ENCODE measurements at regions not wholly inside any gene's neighbourhood (a gene's known extent, or its start where the extent isn't known, plus 50 kb on each side); places are given as distances from the start of the nearest gene placed in this dataset.

DNA sequence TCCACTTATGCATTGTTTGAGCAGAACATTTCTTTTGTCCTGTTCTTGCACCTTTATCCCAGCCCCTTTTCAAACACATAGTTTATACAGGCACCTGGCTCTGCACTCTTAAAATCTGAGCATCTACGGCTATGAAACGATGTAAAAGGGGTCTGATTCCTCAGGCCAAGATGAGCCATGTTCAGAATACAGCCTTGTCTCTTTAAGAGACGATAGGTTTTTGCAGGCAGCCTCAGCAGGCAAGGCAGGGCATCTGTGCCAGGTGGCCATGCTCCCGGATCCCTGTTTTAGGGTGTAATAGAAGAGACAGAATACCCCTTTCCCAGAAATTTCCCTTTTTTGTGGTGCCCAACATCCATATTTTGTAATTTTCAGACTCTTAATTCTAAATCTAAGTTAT is 89.1 kb upstream of the NFIB start:
- no peak overlapping the region for H3K4me3 ChIP-seq
- no peaks in the 10 kb centered on the region for H3K9me3 ChIP-seq
- no peak for ATAC-seq
- H3K36me3 ChIP-seq = no peaks in the 10 kb centered on the region
- no peak for TF ChIP-seq POLR2A (IDR thresholded peaks at IDR 0.05)
- TF ChIP-seq, protein P1, sequence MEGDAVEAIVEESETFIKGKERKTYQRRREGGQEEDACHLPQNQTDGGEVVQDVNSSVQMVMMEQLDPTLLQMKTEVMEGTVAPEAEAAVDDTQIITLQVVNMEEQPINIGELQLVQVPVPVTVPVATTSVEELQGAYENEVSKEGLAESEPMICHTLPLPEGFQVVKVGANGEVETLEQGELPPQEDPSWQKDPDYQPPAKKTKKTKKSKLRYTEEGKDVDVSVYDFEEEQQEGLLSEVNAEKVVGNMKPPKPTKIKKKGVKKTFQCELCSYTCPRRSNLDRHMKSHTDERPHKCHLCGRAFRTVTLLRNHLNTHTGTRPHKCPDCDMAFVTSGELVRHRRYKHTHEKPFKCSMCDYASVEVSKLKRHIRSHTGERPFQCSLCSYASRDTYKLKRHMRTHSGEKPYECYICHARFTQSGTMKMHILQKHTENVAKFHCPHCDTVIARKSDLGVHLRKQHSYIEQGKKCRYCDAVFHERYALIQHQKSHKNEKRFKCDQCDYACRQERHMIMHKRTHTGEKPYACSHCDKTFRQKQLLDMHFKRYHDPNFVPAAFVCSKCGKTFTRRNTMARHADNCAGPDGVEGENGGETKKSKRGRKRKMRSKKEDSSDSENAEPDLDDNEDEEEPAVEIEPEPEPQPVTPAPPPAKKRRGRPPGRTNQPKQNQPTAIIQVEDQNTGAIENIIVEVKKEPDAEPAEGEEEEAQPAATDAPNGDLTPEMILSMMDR (IDR thresholded peaks at IDR 0.05) = no peak
- intact Hi-C loops (cut with DNase I) = no loop called here
- WGBS (ENCODE audit: insufficient coverage, low coverage, low lambda C conversion rate, missing lambda C conversion rate) = 36% methylated on average over 4 of the region's 4 CpGs
- H3K4me1 ChIP-seq = no peaks in the 10 kb centered on the region
- no peaks in the 10 kb centered on the region for H3K27me3 ChIP-seq
- DNase-seq = no peak
- H3K27ac ChIP-seq = no peak overlapping the region

DNA sequence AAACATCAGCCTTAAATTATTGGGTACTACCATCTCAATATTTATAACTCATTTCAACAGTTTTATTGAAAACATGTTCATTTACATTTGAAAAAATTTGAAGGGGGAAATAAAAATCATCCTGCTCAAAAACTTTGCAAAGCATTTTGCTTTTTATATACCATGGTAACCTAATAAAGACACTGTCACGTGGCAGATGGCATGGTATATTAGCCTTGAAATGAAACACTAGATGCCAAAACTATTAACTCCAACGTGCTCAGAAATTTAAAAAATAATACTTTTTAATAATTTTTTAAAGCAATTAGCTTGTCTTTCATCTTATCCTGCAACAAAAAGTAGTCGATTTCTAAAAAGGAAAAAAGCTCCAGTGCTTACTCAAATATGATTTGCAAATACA is 88.6 kb upstream of the NFIB start:
- no peak for DNase-seq
- Histone ChIP-seq H3K4me3 (no peak overlapping the region), H3K9me3 (no peaks in the 10 kb centered on the region), H3K27me3 (no peaks in the 10 kb centered on the region), H3K27ac (no peak overlapping the region), H3K36me3 (no peaks in the 10 kb centered on the region), H3K4me1 (no peaks in the 10 kb centered on the region)
- no peak for ATAC-seq
- WGBS (ENCODE audit: insufficient coverage, low coverage, low lambda C conversion rate, missing lambda C conversion rate) = 42% methylated on average over 3 of the region's 3 CpGs
- TF ChIP-seq, protein P1 (IDR thresholded peaks at IDR 0.05) = no peak
- no peak for TF ChIP-seq POLR2A (IDR thresholded peaks at IDR 0.05)
- intact Hi-C loops (cut with DNase I) = no loop called here

- TF ChIP-seq POLR2A (IDR thresholded peaks at IDR 0.05) = no peak
- TF ChIP-seq, protein P1 (IDR thresholded peaks at IDR 0.05) = no peak
- Histone ChIP-seq H3K9me3 (no peaks in the 10 kb centered on the region), H3K4me3 (no peak overlapping the region), H3K4me1 (no peaks in the 10 kb centered on the region), H3K27me3 (no peaks in the 10 kb centered on the region), H3K27ac (no peak overlapping the region), H3K36me3 (no peaks in the 10 kb centered on the region)
- no peak for DNase-seq
- intact Hi-C loops (cut with DNase I) = no loop called here
- WGBS (ENCODE audit: insufficient coverage, low coverage, low lambda C conversion rate, missing lambda C conversion rate) = 70% methylated on average over 2 of the region's 2 CpGs
- no peak for ATAC-seq
Observed at GRCh38 chr9:14401911-14402310, 88.0 kb upstream of the NFIB start.

DNA sequence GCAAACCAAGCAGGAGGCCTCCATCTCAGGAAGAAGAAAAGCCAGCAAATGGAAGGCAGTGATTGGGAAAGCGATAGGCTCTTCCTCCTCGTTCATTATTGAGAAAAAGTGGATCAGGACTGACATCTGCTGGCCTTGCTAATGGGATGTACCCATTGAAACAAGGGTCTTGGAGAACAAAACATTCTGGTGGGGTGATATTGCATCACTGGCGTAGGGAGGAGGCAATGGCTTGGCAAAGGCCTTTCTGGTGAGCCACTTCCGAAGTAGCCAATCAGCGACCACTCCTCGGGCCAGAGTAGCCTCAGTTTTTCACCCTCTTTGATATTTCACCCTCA is 86.7 kb upstream of the NFIB start:
- WGBS (ENCODE audit: insufficient coverage, low coverage, low lambda C conversion rate, missing lambda C conversion rate) = 48% methylated on average over 6 of the region's 6 CpGs
- intact Hi-C loops (cut with DNase I) = no loop called here
- Histone ChIP-seq H3K36me3 (no peaks in the 10 kb centered on the region), H3K4me3 (no peak overlapping the region), H3K27me3 (no peaks in the 10 kb centered on the region), H3K4me1 (no peaks in the 10 kb centered on the region), H3K27ac (no peak overlapping the region), H3K9me3 (no peaks in the 10 kb centered on the region)
- DNase-seq = peak in 1 of 3 donors; percentile 41
- peak; percentile 49 to 71 (median 58) for ATAC-seq
- no peak for TF ChIP-seq POLR2A (IDR thresholded peaks at IDR 0.05)
- TF ChIP-seq, protein P1 (IDR thresholded peaks at IDR 0.05) = peak; percentile 24 to 36 (median 32)
